Inflammatory macrophage treated with lipopolysaccharide for 4 hours (primary cell): ENCODE measurements at regions not wholly inside any gene's neighbourhood (a gene's known extent, or its start where the extent isn't known, plus 50 kb on each side); places are given as distances from the start of the nearest gene placed in this dataset.

Experiments
- DNase-seq: peaks from one replicate; pipeline ENCODE4 v3.0.0-alpha.2; 2020

- no peak for DNase-seq
Measured at GRCh38 chr5:125012727-125013451, 266.4 kb upstream of the ZNF608 start.

- DNase-seq, result no peak
Measured at GRCh38 chr5:125014202-125014601, 267.8 kb upstream of the ZNF608 start.

GRCh38 chr5:125017796-125018195, 271.4 kb upstream of the ZNF608 start:
- DNase-seq, result no peak

- DNase-seq, result no peak
Measured at GRCh38 chr5:125023673-125024072, 277.2 kb upstream of the ZNF608 start.

GRCh38 chr5:125026867-125027731, 280.7 kb upstream of the ZNF608 start:
- DNase-seq, result no peak

GRCh38 chr5:125032286-125032685, 285.8 kb upstream of the ZNF608 start:
- DNase-seq, result no peak

GRCh38 chr5:125033602-125034001, 287.2 kb upstream of the ZNF608 start:
- DNase-seq, result no peak

- no peak for DNase-seq
Measured at GRCh38 chr5:125034331-125034730, 287.9 kb upstream of the ZNF608 start.

- no peak for DNase-seq
Measured at GRCh38 chr5:125036494-125036893, 290.1 kb upstream of the ZNF608 start.

GRCh38 chr5:125037020-125037419, 290.6 kb upstream of the ZNF608 start:
- no peak for DNase-seq

GRCh38 chr5:125037530-125037929, 291.1 kb upstream of the ZNF608 start:
- DNase-seq, result no peak

GRCh38 chr5:125038477-125038876, 292.0 kb upstream of the ZNF608 start:
- DNase-seq, result no peak

GRCh38 chr5:125041798-125042197, 295.4 kb upstream of the ZNF608 start:
- no peak for DNase-seq

- no peak for DNase-seq
Measured at GRCh38 chr5:125042261-125042890, 295.9 kb upstream of the ZNF608 start.

GRCh38 chr5:125043781-125044391, 297.4 kb upstream of the ZNF608 start:
- DNase-seq, result no peak

GRCh38 chr5:125044491-125045282, 298.2 kb upstream of the ZNF608 start:
- no peak for DNase-seq

- no peak for DNase-seq
Measured at GRCh38 chr5:125045646-125046045, 299.2 kb upstream of the ZNF608 start.

GRCh38 chr5:125046838-125047237, 300.4 kb upstream of the ZNF608 start:
- DNase-seq, result no peak

- DNase-seq, result no peak
Measured at GRCh38 chr5:125047871-125048270, 301.4 kb upstream of the ZNF608 start.

- no peak for DNase-seq
Measured at GRCh38 chr5:125049721-125050702, 303.6 kb upstream of the ZNF608 start.

GRCh38 chr5:125050926-125051325, 304.5 kb upstream of the ZNF608 start:
- DNase-seq, result no peak
